GM12872 (cell line): ENCODE measurements at regions not wholly inside any gene's neighbourhood (a gene's known extent, or its start where the extent isn't known, plus 50 kb on each side); places are given as distances from the start of the nearest gene placed in this dataset.

ENCODE experiments used
- TF ChIP-seq, protein P1 (sequence below): IDR thresholded peaks from 3 replicates; pipeline ENCODE4 v1.5.1; 2011; ENCODE audit warnings: low read depth, mild to moderate bottlenecking, low read length, moderate library complexity; ENCODE audit not compliant: insufficient read depth

DNA sequence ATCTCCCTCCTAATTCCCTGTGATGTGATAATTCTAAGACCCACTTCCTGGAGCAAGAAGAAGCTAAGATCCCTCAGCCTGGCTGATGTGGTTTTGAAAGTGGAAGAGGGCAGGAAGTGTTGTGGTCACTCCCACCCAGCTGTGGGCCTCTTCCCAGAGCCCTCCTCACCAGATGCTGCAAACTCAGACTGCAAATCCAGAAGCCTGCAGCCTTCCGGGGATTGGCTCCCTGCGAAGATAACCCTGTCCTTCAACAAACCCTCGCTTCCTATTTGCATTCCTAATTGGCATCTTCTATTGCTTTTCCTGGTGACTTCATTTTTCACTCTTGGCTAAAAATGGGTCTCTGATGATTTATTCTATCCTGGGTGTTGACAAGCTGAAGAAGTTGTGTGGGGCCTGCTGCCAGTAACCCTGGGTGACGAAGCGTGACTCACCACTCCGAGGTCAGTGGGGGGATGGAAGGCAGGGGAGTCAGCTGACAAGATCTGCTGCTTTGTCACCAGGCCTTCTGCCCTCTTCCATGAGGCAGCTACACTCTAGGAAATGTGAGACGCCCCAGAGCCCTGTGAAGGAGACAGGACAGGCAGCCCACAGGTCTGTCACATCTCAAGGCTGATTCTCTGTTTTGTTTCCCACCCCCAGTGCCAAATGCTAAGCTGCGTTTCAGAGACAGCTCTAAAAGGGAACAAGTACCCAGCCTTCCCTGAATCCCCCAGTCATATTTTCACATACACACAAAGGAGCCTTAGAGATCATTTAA lies 99.7 kb upstream of the LIPC start:
- TF ChIP-seq, protein P1, sequence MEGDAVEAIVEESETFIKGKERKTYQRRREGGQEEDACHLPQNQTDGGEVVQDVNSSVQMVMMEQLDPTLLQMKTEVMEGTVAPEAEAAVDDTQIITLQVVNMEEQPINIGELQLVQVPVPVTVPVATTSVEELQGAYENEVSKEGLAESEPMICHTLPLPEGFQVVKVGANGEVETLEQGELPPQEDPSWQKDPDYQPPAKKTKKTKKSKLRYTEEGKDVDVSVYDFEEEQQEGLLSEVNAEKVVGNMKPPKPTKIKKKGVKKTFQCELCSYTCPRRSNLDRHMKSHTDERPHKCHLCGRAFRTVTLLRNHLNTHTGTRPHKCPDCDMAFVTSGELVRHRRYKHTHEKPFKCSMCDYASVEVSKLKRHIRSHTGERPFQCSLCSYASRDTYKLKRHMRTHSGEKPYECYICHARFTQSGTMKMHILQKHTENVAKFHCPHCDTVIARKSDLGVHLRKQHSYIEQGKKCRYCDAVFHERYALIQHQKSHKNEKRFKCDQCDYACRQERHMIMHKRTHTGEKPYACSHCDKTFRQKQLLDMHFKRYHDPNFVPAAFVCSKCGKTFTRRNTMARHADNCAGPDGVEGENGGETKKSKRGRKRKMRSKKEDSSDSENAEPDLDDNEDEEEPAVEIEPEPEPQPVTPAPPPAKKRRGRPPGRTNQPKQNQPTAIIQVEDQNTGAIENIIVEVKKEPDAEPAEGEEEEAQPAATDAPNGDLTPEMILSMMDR = no peak

GRCh38 chr15:58332676-58333400 lies 99.0 kb upstream of the LIPC start:
- TF ChIP-seq, protein P1 = no peak

- TF ChIP-seq, protein P1 = no peak
These were observed 97.0 kb upstream of the LIPC start for GRCh38 chr15:58334803-58335202.

DNA sequence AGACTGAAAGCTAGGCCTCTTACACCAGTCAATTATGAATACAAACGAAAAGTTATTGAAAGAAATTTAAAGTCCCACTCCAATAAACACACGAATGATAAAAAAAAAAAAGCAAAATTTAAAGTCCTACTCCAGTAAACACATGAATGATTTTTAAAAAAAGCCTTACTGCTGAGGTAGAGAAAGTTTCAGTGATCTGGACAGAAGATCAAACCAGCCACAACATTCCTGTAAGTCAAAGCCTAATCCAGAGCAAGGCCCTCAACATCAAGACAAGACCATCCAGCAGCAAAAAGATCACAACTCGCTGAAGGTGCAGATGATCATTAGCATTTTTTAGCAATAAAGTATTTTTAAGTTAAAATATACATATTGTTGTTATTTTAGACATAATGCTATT lies 95.6 kb upstream of the LIPC start:
- TF ChIP-seq, protein P1 = no peak

GRCh38 chr15:58340176-58340575 lies 91.6 kb upstream of the LIPC start:
- TF ChIP-seq, protein P1 = no peak

- TF ChIP-seq, protein P1 = no peak
These were observed 89.3 kb upstream of the LIPC start for GRCh38 chr15:58342508-58342907.

GRCh38 chr15:58344213-58345070 lies 87.3 kb upstream of the LIPC start:
- TF ChIP-seq, protein P1 = no peak
